DND-41 (cell line): ENCODE measurements at regions not wholly inside any gene's neighbourhood (a gene's known extent, or its start where the extent isn't known, plus 50 kb on each side); places are given as distances from the start of the nearest gene placed in this dataset.

Experiments
- ATAC-seq: fragments of 200-7000 bp; cut with Tn5 transposase; 3 replicates; pipeline ENCODE4 v1.9.1; 2021; ENCODE audit warnings: low read depth; ENCODE audit not compliant: insufficient read depth
- DNase-seq: peaks from one replicate; pipeline ENCODE4 v3.0.0-alpha.2; 2020
- H2AFZ ChIP-seq: 2 replicates; pipeline ENCODE4 v1.6.0; 2012; ENCODE audit warnings: low read depth, low read length
- H3K27ac ChIP-seq: 2 replicates; pipeline ENCODE4 v1.5.1; 2012; ENCODE audit warnings: low read length, inconsistent platforms
- H3K27me3 ChIP-seq: fragments of 200-600 bp; sonication (generic); 2 replicates; pipeline ENCODE4 v1.6.0; 2012; ENCODE audit warnings: low read length, mild to moderate bottlenecking, inconsistent platforms; ENCODE audit not compliant: insufficient read depth, poor library complexity
- H3K36me3 ChIP-seq: 2 replicates; pipeline ENCODE4 v1.5.1; 2012; ENCODE audit warnings: low read length, inconsistent platforms; ENCODE audit not compliant: insufficient read depth
- H3K4me1 ChIP-seq: 2 replicates; pipeline ENCODE4 v1.5.1; 2012; ENCODE audit warnings: mild to moderate bottlenecking, low read length; ENCODE audit not compliant: insufficient read depth
- H3K4me2 ChIP-seq: 2 replicates; pipeline ENCODE4 v1.6.0; 2012; ENCODE audit warnings: mild to moderate bottlenecking, moderate library complexity, low read length, inconsistent platforms; ENCODE audit not compliant: insufficient read depth
- H3K4me3 ChIP-seq, 2 experiments: fragments of 200-600 bp in 1 of 2; shearing (Covaris generic) in 1 of 2; 2 replicates each; pipeline ENCODE4 v1.5.1; 2012 to 2016; ENCODE audit warnings: inconsistent platforms in 2 of 2, low read length in 2 of 2, mild to moderate bottlenecking in 2 of 2, low read depth in 1 of 2, moderate library complexity in 1 of 2
- H3K79me2 ChIP-seq: 2 replicates; pipeline ENCODE4 v1.6.0; 2012; ENCODE audit warnings: low read length, inconsistent platforms; ENCODE audit not compliant: insufficient read depth
- H3K9ac ChIP-seq: 2 replicates; pipeline ENCODE4 v1.6.0; 2012; ENCODE audit warnings: low read depth, mild to moderate bottlenecking, inconsistent platforms, low read length, moderate library complexity
- H3K9me3 ChIP-seq: 2 replicates; pipeline ENCODE4 v1.5.1; 2012; ENCODE audit warnings: low read length, moderate library complexity, mild to moderate bottlenecking, inconsistent platforms; ENCODE audit not compliant: insufficient read depth, severe bottlenecking
- H4K20me1 ChIP-seq: 2 replicates; pipeline ENCODE4 v1.6.0; 2012; ENCODE audit warnings: low read length; ENCODE audit not compliant: insufficient read depth
- CTCF ChIP-seq: IDR thresholded peaks from 2 replicates; pipeline ENCODE4 v1.5.1; 2012; ENCODE audit warnings: borderline replicate concordance, low read length, moderate library complexity, mild to moderate bottlenecking; ENCODE audit not compliant: poor library complexity, severe bottlenecking; ENCODE audit errors: extremely low read depth
- EZH2 ChIP-seq: IDR thresholded peaks from 3 replicates; pipeline ENCODE4 v1.6.1; 2012; ENCODE audit warnings: borderline replicate concordance, low read depth, mild to moderate bottlenecking, moderate library complexity, low read length, inconsistent platforms; ENCODE audit not compliant: severe bottlenecking

DNA sequence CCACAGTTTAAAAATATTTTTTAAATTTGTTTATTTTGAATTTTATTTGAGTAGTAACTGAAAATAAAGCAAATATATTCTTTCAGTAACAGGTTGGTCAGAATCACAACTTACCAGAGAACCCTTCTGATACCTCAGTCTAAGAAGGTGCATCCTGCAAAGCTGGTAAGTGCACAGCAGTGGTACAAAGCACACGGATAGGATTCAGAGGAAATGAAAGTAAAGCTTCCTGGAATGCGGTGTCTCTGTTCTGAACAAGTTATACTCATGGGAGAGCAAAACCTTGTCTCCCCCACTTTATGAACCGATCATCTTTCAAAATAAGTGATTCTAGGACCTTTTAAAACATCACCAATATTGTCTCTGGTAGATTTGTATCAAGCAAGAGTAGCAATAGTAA is 398.3 kb downstream of the TMX3 start:
- no peaks in the 10 kb centered on the region for H3K4me1 ChIP-seq
- H3K27me3 ChIP-seq: no peaks in the 10 kb centered on the region
- H3K4me3 ChIP-seq: no peak overlapping the region
- ATAC-seq (no peak), DNase-seq (no peak)
- no peak overlapping the region for H3K27ac ChIP-seq
- H3K36me3 ChIP-seq: no peaks in the 10 kb centered on the region
- TF ChIP-seq CTCF: no peak
- TF ChIP-seq EZH2: no peak
- H3K79me2 ChIP-seq: no peaks in the 10 kb centered on the region
- H4K20me1 ChIP-seq: no peaks in the 10 kb centered on the region
- no peaks in the 10 kb centered on the region for H3K9me3 ChIP-seq
- H2AFZ ChIP-seq: no peak overlapping the region
- no peak overlapping the region for H3K9ac ChIP-seq
- H3K4me2 ChIP-seq: no peak overlapping the region

GRCh38 chr18:68314403-68314802 is 400.5 kb downstream of the TMX3 start:
- no peaks in the 10 kb centered on the region for H4K20me1 ChIP-seq
- no peak overlapping the region for H3K4me2 ChIP-seq
- H3K79me2 ChIP-seq: no peaks in the 10 kb centered on the region
- no peaks in the 10 kb centered on the region for H3K36me3 ChIP-seq
- no peaks in the 10 kb centered on the region for H3K4me1 ChIP-seq
- no peak overlapping the region for H3K27ac ChIP-seq
- no peak overlapping the region for H3K4me3 ChIP-seq
- no peaks in the 10 kb centered on the region for H3K9me3 ChIP-seq
- ATAC-seq (no peak), DNase-seq (no peak)
- no peaks in the 10 kb centered on the region for H3K27me3 ChIP-seq
- H2AFZ ChIP-seq: no peak overlapping the region
- H3K9ac ChIP-seq: no peak overlapping the region
- TF ChIP-seq CTCF (no peak), EZH2 (no peak)

GRCh38 chr18:68301441-68301840 is 413.5 kb downstream of the TMX3 start:
- DNase-seq: no peak
- TF ChIP-seq CTCF (no peak), EZH2 (no peak)
- Histone ChIP-seq H3K4me3 (no peak overlapping the region), H3K9me3 (no peaks in the 10 kb centered on the region), H3K4me1 (no peaks in the 10 kb centered on the region), H3K36me3 (no peaks in the 10 kb centered on the region), H3K79me2 (no peaks in the 10 kb centered on the region), H2AFZ (no peak overlapping the region), H4K20me1 (no peaks in the 10 kb centered on the region), H3K4me2 (no peak overlapping the region), H3K9ac (no peak overlapping the region), H3K27ac (no peak overlapping the region), H3K27me3 (no peaks in the 10 kb centered on the region)
- ATAC-seq: no peak

DNA sequence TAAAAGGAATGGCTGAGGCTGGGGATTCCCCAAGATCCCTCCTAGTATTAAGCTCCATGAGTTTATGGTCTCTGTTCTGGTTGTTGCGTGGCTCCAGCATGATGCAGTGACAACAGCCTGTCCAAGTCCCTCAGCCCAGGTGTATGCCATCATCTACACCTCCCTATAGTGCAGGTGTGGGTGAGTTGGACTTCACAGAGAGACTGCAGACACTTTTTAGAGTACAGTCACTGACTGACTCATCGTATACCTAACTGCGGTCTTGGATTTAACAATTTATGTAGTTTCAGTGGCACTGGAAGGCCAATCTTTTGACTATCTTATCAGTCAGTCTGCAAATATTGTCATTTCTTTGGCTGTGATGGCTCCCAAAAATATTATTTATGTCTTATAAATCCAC is 415.0 kb downstream of the TMX3 start:
- TF ChIP-seq CTCF (no peak), EZH2 (no peak)
- Histone ChIP-seq H3K9ac (no peak overlapping the region), H3K4me1 (no peaks in the 10 kb centered on the region), H3K9me3 (no peaks in the 10 kb centered on the region), H4K20me1 (no peaks in the 10 kb centered on the region), H3K36me3 (no peaks in the 10 kb centered on the region), H3K4me2 (no peak overlapping the region), H3K4me3 (no peak overlapping the region), H3K27ac (no peak overlapping the region), H3K79me2 (no peaks in the 10 kb centered on the region), H3K27me3 (no peaks in the 10 kb centered on the region), H2AFZ (no peak overlapping the region)
- ATAC-seq: no peak
- no peak for DNase-seq
